ENCODE measurements at regions not wholly inside any gene's neighbourhood (a gene's known extent, or its start where the extent isn't known, plus 50 kb on each side); places are given as distances from the start of the nearest gene placed in this dataset.

GRCh38 chr10:133010095-133010842 is 67.9 kb upstream of the CFAP46 start:
- no peak for TF ChIP-seq CTCF (IDR thresholded peaks at IDR 0.05)
- Histone ChIP-seq H3K27ac (no peak overlapping the region), H3K4me3 (no peak overlapping the region)
- peak; percentile 79 for DNase-seq (ENCODE audit: low spot score)

- H3K4me3 ChIP-seq: no peak overlapping the region
- no peak for DNase-seq (ENCODE audit: low spot score)
- no peak for TF ChIP-seq CTCF (IDR thresholded peaks at IDR 0.05)
- H3K27ac ChIP-seq: peak overlapping the region in 1 of 2 donors; percentile 32
Measured at GRCh38 chr10:133009218-133009950, 67.0 kb upstream of the CFAP46 start.

GRCh38 chr10:133008736-133009135 is 66.4 kb upstream of the CFAP46 start:
- no peak overlapping the region for H3K4me3 ChIP-seq
- no peak for DNase-seq (ENCODE audit: low spot score)
- TF ChIP-seq CTCF (IDR thresholded peaks at IDR 0.05): no peak
- H3K27ac ChIP-seq: peak overlapping the region in 1 of 2 donors; percentile 32

GRCh38 chr10:133008196-133008595 is 65.8 kb upstream of the CFAP46 start:
- no peak for TF ChIP-seq CTCF (IDR thresholded peaks at IDR 0.05)
- no peak overlapping the region for H3K27ac ChIP-seq
- no peak overlapping the region for H3K4me3 ChIP-seq
- DNase-seq (ENCODE audit: low spot score): no peak

- DNase-seq (ENCODE audit: low spot score): no peak
- Histone ChIP-seq H3K4me3 (no peak overlapping the region), H3K27ac (no peak overlapping the region)
- no peak for TF ChIP-seq CTCF (IDR thresholded peaks at IDR 0.05)
Measured at GRCh38 chr10:133007360-133007858, 65.0 kb upstream of the CFAP46 start.

- no peak for DNase-seq (ENCODE audit: low spot score)
- Histone ChIP-seq H3K4me3 (no peak overlapping the region), H3K27ac (no peak overlapping the region)
- no peak for TF ChIP-seq CTCF (IDR thresholded peaks at IDR 0.05)
Measured at GRCh38 chr10:133006806-133007205, 64.4 kb upstream of the CFAP46 start.

Measured in coronary artery (tissue), 2 donors.